Lower lobe of right lung (tissue), 2 donors: ENCODE measurements at regions not wholly inside any gene's neighbourhood (a gene's known extent, or its start where the extent isn't known, plus 50 kb on each side); places are given as distances from the start of the nearest gene placed in this dataset.

ENCODE experiments used
- ATAC-seq, 2 donors: fragments of 200-7000 bp; cut with Tn5 transposase; one replicate each; pipeline ENCODE4 v1.9.1; 2020 to 2022; ENCODE audit warnings: mild to moderate bottlenecking in 2 of 2, moderate library complexity in 2 of 2
- DNase-seq: peaks from one replicate; pipeline ENCODE4 v3.0.0-alpha.2; 2020
- H3K27ac ChIP-seq: fragments of 200-600 bp; one replicate; pipeline ENCODE4 v1.8.0; 2022
- H3K27me3 ChIP-seq: fragments of 200-600 bp; one replicate; pipeline ENCODE4 v1.8.0; 2022; ENCODE audit warnings: low read depth
- H3K36me3 ChIP-seq: fragments of 200-600 bp; one replicate; pipeline ENCODE4 v1.8.0; 2022; ENCODE audit warnings: mild to moderate bottlenecking
- H3K4me1 ChIP-seq: fragments of 200-600 bp; one replicate; pipeline ENCODE4 v1.8.0; 2022
- H3K4me3 ChIP-seq: fragments of 200-600 bp; one replicate; pipeline ENCODE4 v1.8.0; 2022; ENCODE audit warnings: mild to moderate bottlenecking
- H3K9me3 ChIP-seq: fragments of 200-600 bp; one replicate; pipeline ENCODE4 v1.8.0; 2022
- CTCF ChIP-seq: fragments of 200-600 bp; IDR thresholded peaks from one replicate; pipeline ENCODE4 v1.8.0; 2022; ENCODE audit warnings: antibody characterized with exemption, mild to moderate bottlenecking
- intact Hi-C: fragments of 100-400 bp; cut with DNase I; formaldehyde crosslinking; loops from one replicate; pipeline ENCODE4 v1.11.0; 2022
- donor health status: DM: no; HTN: yes; CAD: no; lungs with severe emphysema.

GRCh38 chr3:168989396-168989795 is 674.1 kb downstream of the MECOM start:
- H3K36me3 ChIP-seq: no peaks in the 10 kb centered on the region
- ATAC-seq (no peak), DNase-seq (no peak)
- H3K4me3 ChIP-seq: no peak overlapping the region
- H3K4me1 ChIP-seq: no peaks in the 10 kb centered on the region
- no peak overlapping the region for H3K27ac ChIP-seq
- TF ChIP-seq CTCF: no peak
- H3K27me3 ChIP-seq: no peaks in the 10 kb centered on the region
- intact Hi-C loops: no loop called here
- H3K9me3 ChIP-seq: no peaks in the 10 kb centered on the region

GRCh38 chr3:168988853-168989252 is 674.7 kb downstream of the MECOM start:
- TF ChIP-seq CTCF: no peak
- Histone ChIP-seq H3K27me3 (no peaks in the 10 kb centered on the region), H3K36me3 (no peaks in the 10 kb centered on the region), H3K27ac (no peak overlapping the region), H3K9me3 (no peaks in the 10 kb centered on the region), H3K4me3 (no peak overlapping the region), H3K4me1 (no peaks in the 10 kb centered on the region)
- intact Hi-C loops: no loop called here
- DNase-seq (no peak), ATAC-seq (no peak)

GRCh38 chr3:168984872-168985271 is 678.6 kb downstream of the MECOM start:
- ATAC-seq: no peak
- intact Hi-C loops: no loop called here

GRCh38 chr3:168983046-168983445 is 680.5 kb downstream of the MECOM start:
- no peaks in the 10 kb centered on the region for H3K27me3 ChIP-seq
- no peaks in the 10 kb centered on the region for H3K9me3 ChIP-seq
- intact Hi-C loops: no loop called here
- H3K36me3 ChIP-seq: no peaks in the 10 kb centered on the region
- ATAC-seq: no peak
- no peaks in the 10 kb centered on the region for H3K4me1 ChIP-seq
- H3K4me3 ChIP-seq: no peak overlapping the region
- no peak for DNase-seq
- no peak overlapping the region for H3K27ac ChIP-seq
- no peak for TF ChIP-seq CTCF

More at GRCh38 chr3:168984872-168985271, 678.6 kb downstream of the MECOM start:
- Histone ChIP-seq H3K9me3 (no peaks in the 10 kb centered on the region), H3K36me3 (no peaks in the 10 kb centered on the region), H3K4me3 (no peak overlapping the region), H3K27ac (no peak overlapping the region), H3K4me1 (no peaks in the 10 kb centered on the region), H3K27me3 (no peaks in the 10 kb centered on the region)
- no peak for TF ChIP-seq CTCF
- DNase-seq: no peak

- DNase-seq (no peak), ATAC-seq (no peak)
- Histone ChIP-seq H3K4me1 (no peaks in the 10 kb centered on the region), H3K36me3 (no peaks in the 10 kb centered on the region), H3K9me3 (no peaks in the 10 kb centered on the region), H3K4me3 (no peak overlapping the region), H3K27ac (no peak overlapping the region), H3K27me3 (no peaks in the 10 kb centered on the region)
- intact Hi-C loops: no loop called here
- TF ChIP-seq CTCF: no peak
These were observed 682.1 kb downstream of the MECOM start for GRCh38 chr3:168981396-168981795.
